ENCODE measurements at regions not wholly inside any gene's neighbourhood (a gene's known extent, or its start where the extent isn't known, plus 50 kb on each side); places are given as distances from the start of the nearest gene placed in this dataset.

- intact Hi-C loops (cut with DNase I; ENCODE audit: low total_unique reads) = no loop called here
- 87 to 95% methylated on average over 2 of the region's 2 CpGs for WGBS, 2 donors
Observed at GRCh38 chr14:85881935-85882334, 352.0 kb downstream of the FLRT2 start.

GRCh38 chr14:85878874-85879273 lies 348.9 kb downstream of the FLRT2 start:
- TF ChIP-seq POLR2A (IDR thresholded peaks at IDR 0.05) = no peak
- TF ChIP-seq, protein P1, sequence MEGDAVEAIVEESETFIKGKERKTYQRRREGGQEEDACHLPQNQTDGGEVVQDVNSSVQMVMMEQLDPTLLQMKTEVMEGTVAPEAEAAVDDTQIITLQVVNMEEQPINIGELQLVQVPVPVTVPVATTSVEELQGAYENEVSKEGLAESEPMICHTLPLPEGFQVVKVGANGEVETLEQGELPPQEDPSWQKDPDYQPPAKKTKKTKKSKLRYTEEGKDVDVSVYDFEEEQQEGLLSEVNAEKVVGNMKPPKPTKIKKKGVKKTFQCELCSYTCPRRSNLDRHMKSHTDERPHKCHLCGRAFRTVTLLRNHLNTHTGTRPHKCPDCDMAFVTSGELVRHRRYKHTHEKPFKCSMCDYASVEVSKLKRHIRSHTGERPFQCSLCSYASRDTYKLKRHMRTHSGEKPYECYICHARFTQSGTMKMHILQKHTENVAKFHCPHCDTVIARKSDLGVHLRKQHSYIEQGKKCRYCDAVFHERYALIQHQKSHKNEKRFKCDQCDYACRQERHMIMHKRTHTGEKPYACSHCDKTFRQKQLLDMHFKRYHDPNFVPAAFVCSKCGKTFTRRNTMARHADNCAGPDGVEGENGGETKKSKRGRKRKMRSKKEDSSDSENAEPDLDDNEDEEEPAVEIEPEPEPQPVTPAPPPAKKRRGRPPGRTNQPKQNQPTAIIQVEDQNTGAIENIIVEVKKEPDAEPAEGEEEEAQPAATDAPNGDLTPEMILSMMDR (IDR thresholded peaks at IDR 0.05) = no peak
- 85 to 90% methylated on average over 7 of the region's 7 CpGs for WGBS, 2 donors
- no peak overlapping the region for H3K4me3 ChIP-seq (ENCODE audit: low read depth, poor library complexity, severe bottlenecking)
- intact Hi-C loops (cut with DNase I; ENCODE audit: low total_unique reads) = no loop called here
- DNase-seq (ENCODE audit: low spot score in 2 of 2) = no peak

More at GRCh38 chr14:85881935-85882334, 352.0 kb downstream of the FLRT2 start:
- TF ChIP-seq POLR2A (IDR thresholded peaks at IDR 0.05) = no peak
- TF ChIP-seq, protein P1 (IDR thresholded peaks at IDR 0.05) = no peak
- DNase-seq (ENCODE audit: low spot score in 2 of 2) = no peak
- no peak overlapping the region for H3K4me3 ChIP-seq (ENCODE audit: low read depth, poor library complexity, severe bottlenecking)

DNA sequence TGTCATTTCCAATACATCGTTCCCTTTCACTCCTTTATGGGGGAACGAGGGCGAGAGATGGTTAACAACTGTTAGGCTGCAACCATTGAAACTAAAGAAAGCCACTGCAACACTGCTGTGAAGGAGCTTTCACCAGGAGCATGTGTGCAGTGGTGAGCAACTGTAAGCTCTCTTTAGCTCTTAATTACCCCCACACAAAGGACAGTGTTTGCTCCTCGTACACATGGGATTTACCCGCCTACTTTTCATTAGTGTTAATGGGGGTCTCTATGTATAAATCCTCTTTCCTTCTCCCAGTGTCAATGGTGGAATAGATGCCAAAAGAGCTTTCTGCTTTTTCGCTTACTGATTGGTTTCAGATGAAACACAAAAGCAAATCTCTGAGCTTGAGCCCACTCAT lies 343.1 kb downstream of the FLRT2 start:
- TF ChIP-seq, protein P1 (IDR thresholded peaks at IDR 0.05) = no peak
- TF ChIP-seq POLR2A (IDR thresholded peaks at IDR 0.05) = no peak
- intact Hi-C loops (cut with DNase I; ENCODE audit: low total_unique reads) = no loop called here
- H3K4me3 ChIP-seq (ENCODE audit: low read depth, poor library complexity, severe bottlenecking) = no peak overlapping the region
- WGBS, 2 donors = 75 to 82% methylated on average over 6 of the region's 6 CpGs
- no peak for DNase-seq (ENCODE audit: low spot score in 2 of 2)

DNA sequence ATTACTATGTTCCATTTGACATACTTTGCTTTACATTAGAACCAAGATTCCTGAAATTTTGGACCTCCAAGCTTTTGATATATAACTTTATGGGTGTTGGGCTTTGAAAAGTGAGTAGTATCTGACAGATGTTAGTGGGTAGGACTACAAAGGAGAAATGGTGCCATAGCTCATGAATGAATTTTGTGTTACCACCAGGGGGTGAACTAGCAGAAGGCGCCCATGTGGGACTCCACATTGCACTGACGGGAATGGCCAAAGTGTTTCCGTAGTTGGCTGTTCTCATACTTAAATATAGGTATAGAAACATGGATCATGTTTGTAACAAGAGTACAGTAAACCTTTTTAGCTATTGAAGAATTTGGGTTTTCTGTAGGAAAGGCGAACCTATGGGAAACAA lies 337.5 kb downstream of the FLRT2 start:
- 83 to 85% methylated on average over 4 of the region's 4 CpGs for WGBS, 2 donors
- H3K4me3 ChIP-seq (ENCODE audit: low read depth, poor library complexity, severe bottlenecking) = no peak overlapping the region
- TF ChIP-seq POLR2A (IDR thresholded peaks at IDR 0.05) = no peak
- TF ChIP-seq, protein P1 (IDR thresholded peaks at IDR 0.05) = no peak
- DNase-seq (ENCODE audit: low spot score in 2 of 2) = no peak
- intact Hi-C loops (cut with DNase I; ENCODE audit: low total_unique reads) = no loop called here

GRCh38 chr14:85865701-85866100 lies 335.8 kb downstream of the FLRT2 start:
- TF ChIP-seq POLR2A (IDR thresholded peaks at IDR 0.05) = no peak
- TF ChIP-seq, protein P1 (IDR thresholded peaks at IDR 0.05) = no peak
- intact Hi-C loops (cut with DNase I; ENCODE audit: low total_unique reads) = no loop called here
- 73 to 76% methylated on average over 3 of the region's 3 CpGs for WGBS, 2 donors
- H3K4me3 ChIP-seq (ENCODE audit: low read depth, poor library complexity, severe bottlenecking) = no peak overlapping the region
- no peak for DNase-seq (ENCODE audit: low spot score in 2 of 2)

GRCh38 chr14:85858634-85859033 lies 328.7 kb downstream of the FLRT2 start:
- no peak overlapping the region for H3K4me3 ChIP-seq (ENCODE audit: low read depth, poor library complexity, severe bottlenecking)
- WGBS, 2 donors = 50 to 58% methylated on average over 2 of the region's 2 CpGs
- TF ChIP-seq, protein P1 (IDR thresholded peaks at IDR 0.05) = no peak
- no peak for TF ChIP-seq POLR2A (IDR thresholded peaks at IDR 0.05)
- intact Hi-C loops (cut with DNase I; ENCODE audit: low total_unique reads) = no loop called here
- DNase-seq (ENCODE audit: low spot score in 2 of 2) = no peak
